ENCODE measurements at regions not wholly inside any gene's neighbourhood (a gene's known extent, or its start where the extent isn't known, plus 50 kb on each side); places are given as distances from the start of the nearest gene placed in this dataset.

- DNase-seq: no peak
Observed at GRCh38 chr4:186898367-186898766, 174.7 kb upstream of the FAT1 start.

GRCh38 chr4:186900232-186900900 lies 176.7 kb upstream of the FAT1 start:
- peak; percentile 48 for DNase-seq

GRCh38 chr4:186900984-186901383 lies 177.3 kb upstream of the FAT1 start:
- DNase-seq: no peak

- DNase-seq: no peak
Observed at GRCh38 chr4:186901850-186902249, 178.2 kb upstream of the FAT1 start.

- no peak for DNase-seq
Observed at GRCh38 chr4:186902361-186902760, 178.7 kb upstream of the FAT1 start.

GRCh38 chr4:186904101-186904500 lies 180.4 kb upstream of the FAT1 start:
- no peak for DNase-seq

GRCh38 chr4:186906722-186907121 lies 183.1 kb upstream of the FAT1 start:
- DNase-seq: no peak

GRCh38 chr4:186910385-186910784 lies 186.7 kb upstream of the FAT1 start:
- DNase-seq: no peak

GRCh38 chr4:186912606-186913005 lies 188.9 kb upstream of the FAT1 start:
- no peak for DNase-seq

GRCh38 chr4:186915816-186916215 lies 192.2 kb upstream of the FAT1 start:
- DNase-seq: no peak

- no peak for DNase-seq
Observed at GRCh38 chr4:186917136-186917535, 193.5 kb upstream of the FAT1 start.

- no peak for DNase-seq
Observed at GRCh38 chr4:186918466-186918865, 194.8 kb upstream of the FAT1 start.

- no peak for DNase-seq
Observed at GRCh38 chr4:186919340-186919739, 195.7 kb upstream of the FAT1 start.

GRCh38 chr4:186920483-186920882 lies 196.8 kb upstream of the FAT1 start:
- no peak for DNase-seq

GRCh38 chr4:186920992-186921391 lies 197.3 kb upstream of the FAT1 start:
- DNase-seq: no peak

GRCh38 chr4:186924723-186925122 lies 201.1 kb upstream of the FAT1 start:
- DNase-seq: no peak

GRCh38 chr4:186927624-186928023 lies 204.0 kb upstream of the FAT1 start:
- no peak for DNase-seq

- DNase-seq: no peak
Observed at GRCh38 chr4:186930024-186930423, 206.4 kb upstream of the FAT1 start.

- no peak for DNase-seq
Observed at GRCh38 chr4:186931519-186931918, 207.9 kb upstream of the FAT1 start.

- DNase-seq: no peak
Observed at GRCh38 chr4:186932196-186932595, 208.5 kb upstream of the FAT1 start.

- DNase-seq: no peak
Observed at GRCh38 chr4:186932631-186933187, 209.1 kb upstream of the FAT1 start.

GRCh38 chr4:186934244-186934643 lies 210.6 kb upstream of the FAT1 start:
- no peak for DNase-seq

- DNase-seq: no peak
Observed at GRCh38 chr4:186934841-186935443, 211.3 kb upstream of the FAT1 start.

- no peak for DNase-seq
Observed at GRCh38 chr4:186935901-186936300, 212.2 kb upstream of the FAT1 start.

All from hematopoietic multipotent progenitor cell treated with erythropoietin and hydrocortisone succinate and interleukin-3 and kit ligand, for 4 days (in vitro differentiated cells).